Tibial nerve (tissue), 4 donors: ENCODE measurements at regions not wholly inside any gene's neighbourhood (a gene's known extent, or its start where the extent isn't known, plus 50 kb on each side); places are given as distances from the start of the nearest gene placed in this dataset.

Experiments used
- EP300 ChIP-seq, 2 donors: sonication (generic); formaldehyde crosslinking; IDR thresholded peaks; one replicate each; pipeline ENCODE4 v1.6.1; 2017; ENCODE audit warnings: antibody characterized with exemption in 2 of 2, mild to moderate bottlenecking in 1 of 2
- POLR2A ChIP-seq, 2 donors: fragments of 450-650 bp; IDR thresholded peaks; one replicate each; pipeline ENCODE4 v1.6.1; 2017; ENCODE audit warnings: antibody characterized with exemption in 2 of 2, mild to moderate bottlenecking in 2 of 2, moderate library complexity in 2 of 2
- TF ChIP-seq, protein P1 (sequence below), 5 experiments: fragments of 200-600 bp in 3 of 5; fragments of 450-650 bp in 2 of 5; sonication (generic) in 3 of 5; IDR thresholded peaks; one replicate each; pipeline ENCODE4 v1.5.1; 2016 to 2019; ENCODE audit warnings: antibody characterized with exemption in 5 of 5, mild to moderate bottlenecking in 3 of 5, moderate library complexity in 2 of 5

DNA sequence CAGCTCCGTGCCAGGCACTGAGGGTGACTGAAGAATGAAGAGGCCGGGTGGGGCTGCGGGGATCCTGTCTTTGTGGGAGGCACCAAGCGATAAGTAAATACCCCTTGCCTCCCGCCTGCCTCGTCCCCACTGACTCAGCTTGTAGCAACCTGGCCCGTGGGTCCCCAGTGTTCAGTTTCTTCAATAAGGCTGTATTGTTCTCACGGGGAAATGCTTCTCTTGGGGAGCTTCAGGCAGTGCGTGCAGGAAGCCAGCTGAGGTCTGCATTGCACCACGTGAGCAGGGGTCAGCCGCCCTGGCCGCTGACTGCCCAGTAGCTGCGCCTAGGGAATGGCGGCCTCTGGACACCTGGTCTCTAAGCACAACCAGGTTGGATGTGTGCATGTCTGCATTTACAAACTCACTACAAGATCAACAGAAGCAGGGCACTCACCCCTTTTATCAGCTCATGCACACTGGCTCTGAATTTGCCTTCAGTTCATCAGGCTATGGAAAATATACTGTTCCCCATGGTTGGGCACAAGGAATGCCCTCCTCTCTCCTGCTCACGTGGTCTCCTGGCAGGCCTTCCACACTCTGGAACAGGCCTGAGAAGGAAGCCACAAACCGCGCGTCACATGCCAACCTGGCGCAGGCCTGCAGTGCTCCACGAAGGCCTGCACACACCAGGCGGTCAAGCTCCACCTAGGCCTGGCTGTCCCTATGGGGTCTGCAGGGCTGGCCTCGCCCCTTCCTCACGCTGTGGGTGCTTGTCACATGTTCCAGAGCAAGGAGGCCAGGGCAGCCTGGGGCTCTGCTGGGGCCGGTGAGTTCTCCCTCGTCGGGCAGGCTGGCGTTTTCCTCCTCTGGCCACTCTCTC is 135.7 kb upstream of the RNF32 start:
- TF ChIP-seq POLR2A (IDR thresholded peaks at IDR 0.05): no peak
- TF ChIP-seq, protein P1, sequence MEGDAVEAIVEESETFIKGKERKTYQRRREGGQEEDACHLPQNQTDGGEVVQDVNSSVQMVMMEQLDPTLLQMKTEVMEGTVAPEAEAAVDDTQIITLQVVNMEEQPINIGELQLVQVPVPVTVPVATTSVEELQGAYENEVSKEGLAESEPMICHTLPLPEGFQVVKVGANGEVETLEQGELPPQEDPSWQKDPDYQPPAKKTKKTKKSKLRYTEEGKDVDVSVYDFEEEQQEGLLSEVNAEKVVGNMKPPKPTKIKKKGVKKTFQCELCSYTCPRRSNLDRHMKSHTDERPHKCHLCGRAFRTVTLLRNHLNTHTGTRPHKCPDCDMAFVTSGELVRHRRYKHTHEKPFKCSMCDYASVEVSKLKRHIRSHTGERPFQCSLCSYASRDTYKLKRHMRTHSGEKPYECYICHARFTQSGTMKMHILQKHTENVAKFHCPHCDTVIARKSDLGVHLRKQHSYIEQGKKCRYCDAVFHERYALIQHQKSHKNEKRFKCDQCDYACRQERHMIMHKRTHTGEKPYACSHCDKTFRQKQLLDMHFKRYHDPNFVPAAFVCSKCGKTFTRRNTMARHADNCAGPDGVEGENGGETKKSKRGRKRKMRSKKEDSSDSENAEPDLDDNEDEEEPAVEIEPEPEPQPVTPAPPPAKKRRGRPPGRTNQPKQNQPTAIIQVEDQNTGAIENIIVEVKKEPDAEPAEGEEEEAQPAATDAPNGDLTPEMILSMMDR (IDR thresholded peaks at IDR 0.05): no peak
- no peak for TF ChIP-seq EP300 (IDR thresholded peaks at IDR 0.05)
